ENCODE measurements at regions not wholly inside any gene's neighbourhood (a gene's known extent, or its start where the extent isn't known, plus 50 kb on each side); places are given as distances from the start of the nearest gene placed in this dataset.
A peak's percentile ranks its signal among the peaks of the same experiment; 100 is the strongest.
"Not testable (repeated sequence)": the region's sequence is repeated elsewhere in the genome, so short reads cannot be mapped to it uniquely, and the experiment has no call there.

DNA sequence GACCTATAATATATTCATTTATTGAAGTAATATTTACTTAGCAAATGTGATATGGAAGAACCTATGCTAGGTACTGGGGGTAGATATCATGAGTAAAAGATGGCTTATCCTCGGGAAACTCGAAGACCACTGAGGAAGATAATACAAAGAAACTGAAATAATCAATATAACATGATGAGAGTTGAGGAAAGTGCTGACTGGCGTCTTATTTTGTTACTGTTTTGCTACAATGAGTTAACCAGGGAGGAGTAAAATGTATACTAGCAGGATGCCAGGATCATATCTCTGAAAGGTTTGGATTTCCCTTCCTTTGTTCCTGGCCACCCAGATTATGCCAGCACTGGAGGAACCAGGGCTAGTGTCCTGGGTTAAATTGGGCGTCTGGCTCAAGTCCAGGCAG lies 111.7 kb upstream of the SPATS2L start:
- DNase-seq = no peak
- no peak overlapping the region for H3K4me2 ChIP-seq (ENCODE audit: low read length)
- WGBS (ENCODE audit: extremely low coverage, insufficient coverage, low lambda C conversion rate) = no CpG with 5 or more reads among the region's 4 CpGs

DNA sequence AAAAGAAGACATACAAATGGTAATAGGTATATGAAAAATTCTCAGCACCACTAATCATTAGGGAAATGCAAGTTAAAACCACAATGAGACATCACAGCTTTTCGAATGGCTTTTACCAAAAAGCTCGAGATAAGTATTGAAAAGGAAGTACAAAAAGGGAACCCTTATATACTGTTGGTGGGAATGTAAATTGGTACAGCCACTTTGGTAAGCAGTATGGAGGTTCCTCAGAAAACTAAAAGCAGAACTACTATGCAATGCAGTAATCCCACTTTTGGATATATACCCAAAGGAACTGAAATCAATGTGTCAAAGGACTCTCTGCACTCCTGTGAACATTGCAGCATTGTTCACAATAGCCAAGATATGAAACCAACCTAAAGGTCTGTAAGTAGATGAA lies 107.5 kb upstream of the SPATS2L start:
- peaks cover 6% of the 10 kb centered on the region for H3K4me1 ChIP-seq (ENCODE audit: control insufficient read depth, low read depth, low read length)
- H3K56ac ChIP-seq (ENCODE audit: low read length) = peak overlapping the region; percentile 73
- peak overlapping the region; percentile 93 for H2BK5ac ChIP-seq (ENCODE audit: low read length)
- peak overlapping the region; percentile 16 for H3K18ac ChIP-seq (ENCODE audit: low read length)
- DNase-seq = no peak
- no peak overlapping the region for H4K8ac ChIP-seq (ENCODE audit: low read depth, low read length)
- no CpG with 5 or more reads among the region's 2 CpGs for WGBS (ENCODE audit: extremely low coverage, insufficient coverage, low lambda C conversion rate)
- no peak overlapping the region for H3K4me3 ChIP-seq (ENCODE audit: low read length)
- peak overlapping the region; percentile 64 for H4K5ac ChIP-seq (ENCODE audit: low read length)
- H2BK15ac ChIP-seq (replicated peaks; ENCODE audit: low read depth) = no peak overlapping the region
- H3K27me3 ChIP-seq (ENCODE audit: insufficient read depth, low read length, poor library complexity) = no peaks in the 10 kb centered on the region
- peak overlapping the region; percentile 13 for H2BK120ac ChIP-seq (ENCODE audit: low read depth, low read length)
- no peak overlapping the region for H3K4me2 ChIP-seq (ENCODE audit: low read length)
- H3K79me1 ChIP-seq (ENCODE audit: low read length) = no peaks in the 10 kb centered on the region
- peak overlapping the region; percentile 87 for H2AK5ac ChIP-seq (ENCODE audit: low read length)
- H3K9ac ChIP-seq (ENCODE audit: low read length) = no peak overlapping the region
- H3K79me2 ChIP-seq (ENCODE audit: control insufficient read depth, insufficient read depth, low read length) = no peaks in the 10 kb centered on the region
- no peaks in the 10 kb centered on the region for H3K36me3 ChIP-seq (ENCODE audit: control insufficient read depth, insufficient read depth, low read length)
- H3K23ac ChIP-seq (ENCODE audit: low read length) = no peak overlapping the region
- no peak overlapping the region for H3K4ac ChIP-seq (ENCODE audit: low read depth, low read length)
- H3K27ac ChIP-seq (ENCODE audit: low read depth, low read length) = peak overlapping the region; percentile 9

More for the DNA sequence above, 111.7 kb upstream of the SPATS2L start:
- Histone ChIP-seq H3K27ac (ENCODE audit: low read depth, low read length) (no peak overlapping the region), H3K4me3 (ENCODE audit: low read length) (no peak overlapping the region), H3K9ac (ENCODE audit: low read length) (no peak overlapping the region), H2BK15ac (replicated peaks; ENCODE audit: low read depth) (no peak overlapping the region), H3K18ac (ENCODE audit: low read length) (no peak overlapping the region), H3K4me1 (ENCODE audit: control insufficient read depth, low read depth, low read length) (peaks cover 6% of the 10 kb centered on the region), H2AK5ac (ENCODE audit: low read length) (no peak overlapping the region), H3K27me3 (ENCODE audit: insufficient read depth, low read length, poor library complexity) (no peaks in the 10 kb centered on the region), H2BK120ac (ENCODE audit: low read depth, low read length) (no peak overlapping the region), H3K36me3 (ENCODE audit: control insufficient read depth, insufficient read depth, low read length) (no peaks in the 10 kb centered on the region), H3K79me1 (ENCODE audit: low read length) (no peaks in the 10 kb centered on the region), H3K56ac (ENCODE audit: low read length) (no peak overlapping the region), H4K8ac (ENCODE audit: low read depth, low read length) (no peak overlapping the region), H4K5ac (ENCODE audit: low read length) (no peak overlapping the region), H3K23ac (ENCODE audit: low read length) (no peak overlapping the region), H3K79me2 (ENCODE audit: control insufficient read depth, insufficient read depth, low read length) (no peaks in the 10 kb centered on the region), H3K4ac (ENCODE audit: low read depth, low read length) (no peak overlapping the region), H2BK5ac (ENCODE audit: low read length) (no peak overlapping the region)

DNA sequence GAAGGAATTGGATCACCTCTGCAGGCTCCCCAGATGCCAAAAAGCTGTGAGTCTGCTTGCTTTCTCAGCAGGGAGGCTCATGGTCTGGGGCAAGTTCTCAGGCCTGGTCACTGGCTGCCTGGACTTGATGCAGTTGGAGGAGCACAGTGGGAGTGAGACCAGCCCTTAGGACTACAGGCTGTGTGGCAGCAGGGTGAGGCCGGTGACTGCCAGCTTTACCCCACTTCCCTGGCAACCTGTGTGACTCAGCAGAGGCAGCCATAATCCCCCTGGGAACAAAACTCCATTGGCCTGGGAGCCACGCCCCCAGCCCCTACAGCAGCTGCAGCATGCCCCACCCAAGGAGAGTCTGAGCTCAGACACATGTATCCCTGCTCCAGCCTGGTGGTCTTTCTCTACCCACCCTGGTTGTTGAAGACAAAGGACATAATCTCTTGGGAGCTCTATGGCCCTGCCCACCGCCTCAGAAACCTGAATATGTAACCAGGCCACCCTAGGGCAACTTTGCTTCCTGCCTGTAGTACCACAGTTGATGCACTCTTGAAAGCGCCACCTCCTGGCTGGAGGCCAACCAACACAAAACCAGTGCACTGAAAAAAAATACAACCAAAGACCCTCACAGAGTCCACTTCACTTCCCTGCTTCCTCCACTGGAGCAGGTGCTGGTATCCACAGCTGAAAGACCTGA lies 106.8 kb upstream of the SPATS2L start:
- H2BK15ac ChIP-seq (replicated peaks; ENCODE audit: low read depth) = no peak overlapping the region
- H3K9ac ChIP-seq (ENCODE audit: low read length) = no peak overlapping the region
- no peak overlapping the region for H3K23ac ChIP-seq (ENCODE audit: low read length)
- peak overlapping the region; percentile 93 for H2BK120ac ChIP-seq (ENCODE audit: low read depth, low read length)
- peak overlapping the region; percentile 87 for H2AK5ac ChIP-seq (ENCODE audit: low read length)
- H3K36me3 ChIP-seq (ENCODE audit: control insufficient read depth, insufficient read depth, low read length) = no peaks in the 10 kb centered on the region
- no peaks in the 10 kb centered on the region for H3K27me3 ChIP-seq (ENCODE audit: insufficient read depth, low read length, poor library complexity)
- H3K4me2 ChIP-seq (ENCODE audit: low read length) = no peak overlapping the region
- H4K8ac ChIP-seq (ENCODE audit: low read depth, low read length) = no peak overlapping the region
- peak overlapping the region; percentile 47 for H4K5ac ChIP-seq (ENCODE audit: low read length)
- peak overlapping the region; percentile 73 for H3K56ac ChIP-seq (ENCODE audit: low read length)
- H3K27ac ChIP-seq (ENCODE audit: low read depth, low read length) = peak overlapping the region; percentile 17
- H3K4ac ChIP-seq (ENCODE audit: low read depth, low read length) = peak overlapping the region; percentile 91
- peak overlapping the region; percentile 93 for H2BK5ac ChIP-seq (ENCODE audit: low read length)
- H3K79me2 ChIP-seq (ENCODE audit: control insufficient read depth, insufficient read depth, low read length) = no peaks in the 10 kb centered on the region
- H3K4me3 ChIP-seq (ENCODE audit: low read length) = no peak overlapping the region
- H3K4me1 ChIP-seq (ENCODE audit: control insufficient read depth, low read depth, low read length) = peaks cover 6% of the 10 kb centered on the region
- H3K18ac ChIP-seq (ENCODE audit: low read length) = peak overlapping the region; percentile 97
- peak; percentile 78 for DNase-seq
- H3K79me1 ChIP-seq (ENCODE audit: low read length) = no peaks in the 10 kb centered on the region
- no CpG with 5 or more reads among the region's 4 CpGs for WGBS (ENCODE audit: extremely low coverage, insufficient coverage, low lambda C conversion rate)

DNA sequence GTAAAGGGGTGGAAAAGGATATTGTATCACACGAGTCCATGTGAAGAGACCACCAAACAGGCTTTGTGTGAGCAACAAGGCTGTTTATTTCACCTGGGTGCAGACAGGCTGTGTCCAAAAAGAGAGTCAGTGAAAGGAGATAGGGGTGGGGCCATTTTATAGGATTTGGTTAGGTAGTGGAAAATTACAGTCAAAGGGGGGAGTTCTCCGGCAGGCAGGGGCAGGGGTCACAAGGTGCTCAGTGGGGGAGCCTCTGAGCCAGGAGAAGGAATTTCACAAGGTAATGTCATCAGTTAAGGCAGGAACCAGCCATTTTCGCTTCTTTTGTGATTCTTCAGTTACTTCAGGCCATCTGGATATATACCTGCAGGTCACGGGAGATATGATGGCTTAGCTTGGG lies 104.7 kb upstream of the SPATS2L start:
- Histone ChIP-seq H3K56ac (ENCODE audit: low read length) (peak overlapping the region; percentile 61), H3K27ac (ENCODE audit: low read depth, low read length) (peak overlapping the region; percentile 76), H3K9ac (ENCODE audit: low read length) (peak overlapping the region; percentile 41), H2BK5ac (ENCODE audit: low read length) (peak overlapping the region; percentile 33), H3K4ac (ENCODE audit: low read depth, low read length) (peak overlapping the region; percentile 31)
- H3K36me3 ChIP-seq (ENCODE audit: control insufficient read depth, insufficient read depth, low read length); H3K79me2 ChIP-seq (ENCODE audit: control insufficient read depth, insufficient read depth, low read length); H4K8ac ChIP-seq (ENCODE audit: low read depth, low read length); H3K4me3 ChIP-seq (ENCODE audit: low read length); H2AK5ac ChIP-seq (ENCODE audit: low read length); H3K27me3 ChIP-seq (ENCODE audit: insufficient read depth, low read length, poor library complexity); H2BK15ac ChIP-seq (replicated peaks; ENCODE audit: low read depth); H4K5ac ChIP-seq (ENCODE audit: low read length); H3K18ac ChIP-seq (ENCODE audit: low read length); H3K4me2 ChIP-seq (ENCODE audit: low read length); H3K79me1 ChIP-seq (ENCODE audit: low read length); H3K23ac ChIP-seq (ENCODE audit: low read length); H2BK120ac ChIP-seq (ENCODE audit: low read depth, low read length); H3K4me1 ChIP-seq (ENCODE audit: control insufficient read depth, low read depth, low read length): not testable (repeated sequence)
- DNase-seq = peak; percentile 93
- WGBS (ENCODE audit: extremely low coverage, insufficient coverage, low lambda C conversion rate) = no CpG with 5 or more reads among the region's 4 CpGs

DNA sequence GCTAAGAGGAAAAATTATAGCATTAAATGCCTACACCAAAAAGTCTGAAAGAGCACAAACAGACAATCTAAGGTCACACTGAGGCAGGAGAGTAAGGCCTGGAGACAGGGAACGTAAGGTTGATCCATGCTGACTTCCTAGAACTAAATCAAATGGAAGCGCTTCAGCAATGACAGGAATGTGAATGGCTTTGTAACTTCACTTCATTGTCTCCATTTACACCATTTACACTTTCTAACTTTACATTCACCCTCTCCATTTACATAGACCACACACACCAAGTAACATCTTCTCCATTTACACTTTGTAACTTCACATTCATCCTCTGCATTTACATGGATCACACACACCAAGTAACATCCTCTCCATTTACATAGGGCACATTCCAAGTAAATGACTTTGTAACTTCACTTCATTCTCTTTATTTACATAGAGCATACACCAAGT lies 103.1 kb upstream of the SPATS2L start:
- no peak overlapping the region for H2BK120ac ChIP-seq (ENCODE audit: low read depth, low read length)
- H3K9ac ChIP-seq (ENCODE audit: low read length) = no peak overlapping the region
- peaks cover 6% of the 10 kb centered on the region for H3K4me1 ChIP-seq (ENCODE audit: control insufficient read depth, low read depth, low read length)
- H2AK5ac ChIP-seq (ENCODE audit: low read length) = no peak overlapping the region
- no peaks in the 10 kb centered on the region for H3K79me2 ChIP-seq (ENCODE audit: control insufficient read depth, insufficient read depth, low read length)
- no peak overlapping the region for H3K4me3 ChIP-seq (ENCODE audit: low read length)
- no peaks in the 10 kb centered on the region for H3K36me3 ChIP-seq (ENCODE audit: control insufficient read depth, insufficient read depth, low read length)
- no peak overlapping the region for H3K4ac ChIP-seq (ENCODE audit: low read depth, low read length)
- H3K4me2 ChIP-seq (ENCODE audit: low read length) = no peak overlapping the region
- H2BK15ac ChIP-seq (replicated peaks; ENCODE audit: low read depth) = no peak overlapping the region
- H2BK5ac ChIP-seq (ENCODE audit: low read length) = no peak overlapping the region
- H3K18ac ChIP-seq (ENCODE audit: low read length) = no peak overlapping the region
- H4K5ac ChIP-seq (ENCODE audit: low read length) = no peak overlapping the region
- DNase-seq = peak; percentile 98
- H3K27me3 ChIP-seq (ENCODE audit: insufficient read depth, low read length, poor library complexity) = no peaks in the 10 kb centered on the region
- peak overlapping the region; percentile 70 for H3K27ac ChIP-seq (ENCODE audit: low read depth, low read length)
- no peaks in the 10 kb centered on the region for H3K79me1 ChIP-seq (ENCODE audit: low read length)
- WGBS (ENCODE audit: extremely low coverage, insufficient coverage, low lambda C conversion rate) = no CpG with 5 or more reads among the region's 2 CpGs
- no peak overlapping the region for H3K56ac ChIP-seq (ENCODE audit: low read length)
- H3K23ac ChIP-seq (ENCODE audit: low read length) = no peak overlapping the region
- H4K8ac ChIP-seq (ENCODE audit: low read depth, low read length) = no peak overlapping the region

DNA sequence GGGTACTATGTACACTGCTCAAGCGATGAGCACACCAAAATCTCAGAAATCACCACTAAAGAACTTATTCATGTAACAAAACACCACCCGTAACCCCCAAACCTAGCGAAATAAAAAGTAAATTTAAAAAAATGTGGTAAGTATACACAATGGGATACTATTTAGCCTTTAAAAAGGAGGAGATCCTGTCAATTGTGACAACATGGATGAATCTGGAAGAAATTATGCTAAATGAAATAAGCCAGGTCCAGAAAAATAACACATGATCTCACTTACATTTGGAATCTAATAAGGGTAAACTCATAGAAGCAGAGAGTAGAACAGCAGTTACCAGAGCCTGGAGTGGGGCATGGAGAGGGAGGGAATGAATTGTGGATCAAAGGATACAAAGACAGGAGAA lies 98.5 kb upstream of the SPATS2L start:
- H2AK5ac ChIP-seq (ENCODE audit: low read length) = no peak overlapping the region
- no peak overlapping the region for H3K4me3 ChIP-seq (ENCODE audit: low read length)
- no peak overlapping the region for H2BK120ac ChIP-seq (ENCODE audit: low read depth, low read length)
- H3K27me3 ChIP-seq (ENCODE audit: insufficient read depth, low read length, poor library complexity) = no peaks in the 10 kb centered on the region
- no peak for DNase-seq
- H3K4me2 ChIP-seq (ENCODE audit: low read length) = no peak overlapping the region
- H3K18ac ChIP-seq (ENCODE audit: low read length) = no peak overlapping the region
- H3K79me1 ChIP-seq (ENCODE audit: low read length) = no peaks in the 10 kb centered on the region
- H2BK15ac ChIP-seq (replicated peaks; ENCODE audit: low read depth) = peak overlapping the region; percentile 27
- no peaks in the 10 kb centered on the region for H3K4me1 ChIP-seq (ENCODE audit: control insufficient read depth, low read depth, low read length)
- no peak overlapping the region for H3K4ac ChIP-seq (ENCODE audit: low read depth, low read length)
- no peaks in the 10 kb centered on the region for H3K36me3 ChIP-seq (ENCODE audit: control insufficient read depth, insufficient read depth, low read length)
- H4K5ac ChIP-seq (ENCODE audit: low read length) = no peak overlapping the region
- no peak overlapping the region for H3K27ac ChIP-seq (ENCODE audit: low read depth, low read length)
- no peaks in the 10 kb centered on the region for H3K79me2 ChIP-seq (ENCODE audit: control insufficient read depth, insufficient read depth, low read length)
- no peak overlapping the region for H3K56ac ChIP-seq (ENCODE audit: low read length)
- no peak overlapping the region for H4K8ac ChIP-seq (ENCODE audit: low read depth, low read length)
- no peak overlapping the region for H3K23ac ChIP-seq (ENCODE audit: low read length)
- no CpG with 5 or more reads among the region's 3 CpGs for WGBS (ENCODE audit: extremely low coverage, insufficient coverage, low lambda C conversion rate)
- no peak overlapping the region for H2BK5ac ChIP-seq (ENCODE audit: low read length)
- H3K9ac ChIP-seq (ENCODE audit: low read length) = no peak overlapping the region

Measured in mesendoderm (in vitro differentiated cells).